Vagina (tissue), 2 donors: ENCODE measurements at regions not wholly inside any gene's neighbourhood (a gene's known extent, or its start where the extent isn't known, plus 50 kb on each side); places are given as distances from the start of the nearest gene placed in this dataset.
A peak's percentile ranks its signal among the peaks of the same experiment; 100 is the strongest.

Experiments
- DNase-seq, 2 donors: peaks; one replicate each; pipeline ENCODE4 v3.0.0-alpha.2; 2017; ENCODE audit errors: extremely low spot score in 2 of 2
- H3K27ac ChIP-seq: fragments of 200-600 bp; sonication (generic); one replicate; pipeline ENCODE4 v1.5.1; 2019
- H3K27me3 ChIP-seq: fragments of 200-600 bp; sonication (generic); one replicate; pipeline ENCODE4 v1.5.1; 2019
- H3K36me3 ChIP-seq, 2 donors: fragments of 200-600 bp; sonication (generic); one replicate each; pipeline ENCODE4 v1.5.1; 2017 to 2019
- H3K4me1 ChIP-seq: fragments of 200-600 bp; sonication (generic); one replicate; pipeline ENCODE4 v1.5.1; 2019
- H3K4me3 ChIP-seq, 2 donors: fragments of 200-600 bp; sonication (generic); 1 replicate in 1 of 2; 2 replicates in 1 of 2; pipeline ENCODE4 v1.5.1; 2016 to 2019
- H3K9me3 ChIP-seq: fragments of 200-600 bp; sonication (generic); one replicate; pipeline ENCODE4 v1.5.1; 2019
- POLR2A ChIP-seq, 2 donors: fragments of 450-650 bp; IDR thresholded peaks; one replicate each; pipeline ENCODE4 v1.6.1; 2017; ENCODE audit warnings: antibody characterized with exemption in 2 of 2, mild to moderate bottlenecking in 2 of 2, moderate library complexity in 2 of 2
- POLR2AphosphoS5 ChIP-seq, 2 donors: sonication (generic); formaldehyde crosslinking; IDR thresholded peaks; one replicate each; pipeline ENCODE4 v1.9.0; 2017; ENCODE audit warnings: antibody characterized with exemption in 2 of 2, mild to moderate bottlenecking in 2 of 2, low read depth in 1 of 2; ENCODE audit not compliant: insufficient read depth in 1 of 2
- intact Hi-C: fragments of 100-400 bp; cut with DNase I; formaldehyde crosslinking; loops from one replicate; pipeline ENCODE4 v1.15.1; 2023
- TF ChIP-seq, protein P1 (sequence below), 3 experiments: fragments of 450-650 bp in 2 of 3; fragments of 200-600 bp in 1 of 3; sonication (generic) in 1 of 3; IDR thresholded peaks; one replicate each; pipeline ENCODE4 v1.5.1; 2017 to 2019; ENCODE audit warnings: antibody characterized with exemption in 3 of 3, mild to moderate bottlenecking in 2 of 3, moderate library complexity in 2 of 3

DNA sequence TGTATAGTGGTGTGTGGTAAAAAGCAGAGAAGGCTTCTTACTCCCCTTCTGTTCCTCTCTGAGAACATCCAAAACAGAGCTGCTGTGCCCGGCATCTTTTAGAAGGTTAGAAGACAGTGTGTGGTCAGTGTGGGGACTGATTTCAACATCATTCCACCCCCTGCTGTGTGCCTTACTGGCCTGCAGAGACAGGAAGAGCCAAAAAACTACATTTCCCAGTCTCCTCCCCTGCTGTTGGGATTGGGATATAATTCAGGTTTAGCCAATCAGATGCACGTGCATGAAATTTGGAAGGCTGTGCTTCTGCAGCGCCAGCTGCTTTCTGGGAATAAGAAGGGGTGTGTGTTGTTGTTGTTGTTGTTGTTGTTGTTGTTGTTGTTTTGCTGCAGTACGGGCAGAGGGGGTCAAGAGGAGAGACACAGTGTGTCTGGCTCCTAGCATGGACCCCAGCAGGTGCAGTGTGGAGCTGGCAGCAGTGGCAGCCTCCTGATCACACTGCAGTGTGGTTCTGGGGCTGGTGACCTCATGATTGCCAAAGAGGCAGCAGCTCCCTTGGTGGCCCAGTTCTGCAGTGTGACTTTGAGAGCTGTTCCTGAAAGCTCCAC, 74.7 kb downstream of the MRPL14 start:
- TF ChIP-seq, protein P1, sequence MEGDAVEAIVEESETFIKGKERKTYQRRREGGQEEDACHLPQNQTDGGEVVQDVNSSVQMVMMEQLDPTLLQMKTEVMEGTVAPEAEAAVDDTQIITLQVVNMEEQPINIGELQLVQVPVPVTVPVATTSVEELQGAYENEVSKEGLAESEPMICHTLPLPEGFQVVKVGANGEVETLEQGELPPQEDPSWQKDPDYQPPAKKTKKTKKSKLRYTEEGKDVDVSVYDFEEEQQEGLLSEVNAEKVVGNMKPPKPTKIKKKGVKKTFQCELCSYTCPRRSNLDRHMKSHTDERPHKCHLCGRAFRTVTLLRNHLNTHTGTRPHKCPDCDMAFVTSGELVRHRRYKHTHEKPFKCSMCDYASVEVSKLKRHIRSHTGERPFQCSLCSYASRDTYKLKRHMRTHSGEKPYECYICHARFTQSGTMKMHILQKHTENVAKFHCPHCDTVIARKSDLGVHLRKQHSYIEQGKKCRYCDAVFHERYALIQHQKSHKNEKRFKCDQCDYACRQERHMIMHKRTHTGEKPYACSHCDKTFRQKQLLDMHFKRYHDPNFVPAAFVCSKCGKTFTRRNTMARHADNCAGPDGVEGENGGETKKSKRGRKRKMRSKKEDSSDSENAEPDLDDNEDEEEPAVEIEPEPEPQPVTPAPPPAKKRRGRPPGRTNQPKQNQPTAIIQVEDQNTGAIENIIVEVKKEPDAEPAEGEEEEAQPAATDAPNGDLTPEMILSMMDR (IDR thresholded peaks at IDR 0.05): peak in 1 of 3 experiments; percentile 10
- TF ChIP-seq POLR2A (IDR thresholded peaks at IDR 0.05): no peak
- H3K27me3 ChIP-seq: no peaks in the 10 kb centered on the region
- no peaks in the 10 kb centered on the region for H3K36me3 ChIP-seq
- no peak for DNase-seq
- peak overlapping the region; percentile 79 for H3K27ac ChIP-seq
- no peak overlapping the region for H3K4me3 ChIP-seq
- intact Hi-C loops: no loop called here
- no peaks in the 10 kb centered on the region for H3K9me3 ChIP-seq
- H3K4me1 ChIP-seq: peaks cover 69% of the 10 kb centered on the region

DNA sequence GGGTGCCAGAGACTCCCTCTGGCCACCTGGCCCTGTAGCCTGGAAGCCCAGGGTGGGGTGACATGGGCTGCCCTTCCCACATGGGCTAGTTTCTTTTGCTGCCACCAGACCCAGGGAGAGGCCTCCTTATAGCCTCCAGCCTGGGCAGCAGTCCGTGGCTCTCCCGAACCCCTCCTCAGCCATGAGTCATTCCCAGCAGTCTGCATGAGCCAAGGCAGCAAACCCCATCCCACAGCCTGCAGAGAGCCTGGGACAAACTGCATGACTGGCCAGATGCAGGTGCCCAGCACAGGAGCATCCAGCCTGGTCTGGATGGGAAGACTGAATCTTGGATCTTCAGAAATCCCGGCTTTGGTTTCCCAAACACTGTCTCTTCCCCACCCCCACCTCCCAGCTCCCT, 75.7 kb downstream of the MRPL14 start:
- H3K36me3 ChIP-seq: no peaks in the 10 kb centered on the region
- peaks cover 69% of the 10 kb centered on the region for H3K4me1 ChIP-seq
- intact Hi-C loops: no loop called here
- DNase-seq: no peak
- no peaks in the 10 kb centered on the region for H3K9me3 ChIP-seq
- H3K4me3 ChIP-seq: no peak overlapping the region
- TF ChIP-seq POLR2A (IDR thresholded peaks at IDR 0.05) (no peak), POLR2AphosphoS5 (IDR thresholded peaks at IDR 0.05; ENCODE audit: insufficient read depth in 1 of 2, low read depth in 1 of 2) (no peak)
- TF ChIP-seq, protein P1 (IDR thresholded peaks at IDR 0.05): no peak
- H3K27me3 ChIP-seq: no peaks in the 10 kb centered on the region
- H3K27ac ChIP-seq: peak overlapping the region; percentile 79

DNA sequence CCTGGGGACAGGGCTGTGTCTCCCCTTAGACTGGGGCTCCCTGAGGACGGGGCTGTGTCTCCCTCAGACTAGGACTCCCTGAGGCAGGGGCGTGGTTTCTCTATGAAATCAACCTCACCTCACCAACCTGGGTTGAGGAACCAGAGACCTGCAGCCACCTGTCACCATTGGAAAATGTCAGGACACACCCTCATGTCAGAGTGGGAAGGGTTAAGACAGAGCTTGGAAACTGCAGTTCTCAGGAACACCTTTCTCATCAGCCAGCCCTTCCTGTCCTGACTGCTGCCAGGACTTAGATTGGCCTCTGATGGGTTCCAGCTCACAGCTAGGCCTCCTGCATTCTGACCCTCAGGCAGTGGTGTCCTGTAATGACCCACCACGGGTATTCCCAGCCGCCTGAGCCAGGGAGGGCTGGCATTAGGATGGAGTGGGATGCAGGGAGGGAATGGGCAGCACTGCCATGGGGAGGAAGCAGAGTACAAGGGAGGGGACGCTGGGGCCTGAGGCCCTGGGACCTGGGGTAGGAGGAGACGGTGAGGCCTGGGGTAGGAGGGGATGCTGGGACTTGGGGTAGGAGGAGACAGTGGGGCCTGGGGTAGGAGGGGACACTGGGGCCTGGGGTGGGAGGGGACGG, 76.3 kb downstream of the MRPL14 start:
- Histone ChIP-seq H3K9me3 (no peaks in the 10 kb centered on the region), H3K27me3 (no peaks in the 10 kb centered on the region), H3K36me3 (no peaks in the 10 kb centered on the region), H3K4me3 (no peak overlapping the region), H3K27ac (peak overlapping the region; percentile 79), H3K4me1 (peaks cover 69% of the 10 kb centered on the region)
- intact Hi-C loops: no loop called here
- no peak for TF ChIP-seq POLR2A (IDR thresholded peaks at IDR 0.05)
- TF ChIP-seq POLR2AphosphoS5 (IDR thresholded peaks at IDR 0.05; ENCODE audit: insufficient read depth in 1 of 2, low read depth in 1 of 2): no peak
- TF ChIP-seq, protein P1 (IDR thresholded peaks at IDR 0.05): no peak
- no peak for DNase-seq

DNA sequence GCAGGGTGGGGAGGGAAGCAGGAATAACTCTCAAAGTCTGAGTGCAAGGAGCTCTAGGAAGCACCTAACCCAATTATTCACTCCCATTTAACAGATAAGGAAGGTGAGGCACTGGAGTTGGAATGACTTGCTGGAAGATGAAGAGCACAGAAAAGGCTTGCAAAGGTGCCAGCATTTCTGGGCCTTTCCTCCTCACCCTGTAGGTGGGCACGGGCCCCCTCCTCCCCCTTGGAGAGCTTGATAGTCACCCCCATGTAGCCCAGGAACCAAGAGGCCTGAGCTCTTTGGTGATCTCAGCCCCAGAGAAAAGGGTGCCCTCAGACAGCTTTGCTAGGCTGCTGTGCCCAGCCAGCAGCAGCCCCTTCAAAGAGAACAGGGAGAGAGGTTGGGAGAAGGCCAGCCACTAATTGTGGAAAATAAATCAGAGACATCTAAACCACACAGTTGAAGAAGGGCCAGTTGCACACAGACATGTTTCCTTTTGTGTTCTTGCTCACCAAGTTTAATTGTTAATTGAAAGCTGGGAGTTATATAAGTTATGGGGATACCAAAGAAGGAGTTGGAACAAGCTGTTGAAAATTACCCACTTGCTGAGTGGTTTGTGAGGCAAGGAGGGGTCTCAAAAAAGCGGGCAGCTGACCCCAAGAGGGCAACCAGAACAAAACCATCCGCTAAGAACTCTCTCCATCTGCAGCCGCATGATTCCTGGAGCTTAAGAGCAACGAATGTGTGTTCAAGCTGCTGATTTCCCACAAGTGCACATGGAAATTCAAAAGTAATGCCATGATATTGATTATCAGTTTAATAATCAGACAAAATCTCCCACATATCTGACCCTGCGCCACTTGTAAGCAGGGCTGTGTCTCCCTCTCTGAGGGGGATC, 77.0 kb downstream of the MRPL14 start:
- DNase-seq: no peak
- Histone ChIP-seq H3K9me3 (no peaks in the 10 kb centered on the region), H3K27me3 (no peaks in the 10 kb centered on the region), H3K36me3 (no peaks in the 10 kb centered on the region), H3K27ac (peak overlapping the region; percentile 79), H3K4me1 (peaks cover 69% of the 10 kb centered on the region), H3K4me3 (no peak overlapping the region)
- no peak for TF ChIP-seq POLR2AphosphoS5 (IDR thresholded peaks at IDR 0.05; ENCODE audit: insufficient read depth in 1 of 2, low read depth in 1 of 2)
- intact Hi-C loops: no loop called here

DNA sequence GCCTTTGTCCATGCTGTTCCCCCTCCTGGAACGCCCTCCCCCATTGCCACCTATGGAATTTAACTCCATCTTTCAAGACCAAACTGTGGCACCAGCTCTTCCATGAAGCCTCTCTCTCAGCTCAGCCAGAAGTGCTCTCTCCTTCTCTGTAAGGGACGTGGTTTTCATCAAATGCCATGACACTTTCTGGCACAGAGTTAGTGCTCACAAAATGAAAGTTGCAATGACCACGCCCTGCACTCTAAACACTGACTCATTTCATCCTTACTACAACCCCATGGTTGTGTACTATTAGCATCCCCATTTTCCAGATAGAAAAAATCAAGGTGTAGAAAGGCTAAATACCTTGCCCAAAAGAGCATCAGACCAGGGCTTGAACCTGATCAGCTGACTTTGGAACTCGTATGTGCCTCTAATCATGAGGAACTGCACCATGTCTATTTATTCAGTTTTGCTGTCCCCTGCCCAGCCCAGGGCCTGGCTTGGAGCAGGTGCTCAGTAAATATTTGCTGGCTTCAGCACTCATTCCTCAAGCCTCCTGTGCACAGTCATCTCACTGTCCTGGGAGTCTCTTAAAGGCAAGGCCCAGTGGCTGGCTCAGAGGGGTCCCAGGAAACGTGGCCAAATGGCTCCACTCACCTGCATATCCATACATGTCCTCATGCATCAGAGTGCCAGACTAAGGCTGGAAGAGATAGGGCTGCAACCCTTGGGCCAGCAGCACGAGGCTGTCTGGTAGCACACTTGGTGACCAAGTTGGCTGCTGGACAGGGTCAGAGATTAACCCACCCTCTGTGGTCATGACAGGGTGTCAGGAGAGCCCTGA, 77.9 kb downstream of the MRPL14 start:
- DNase-seq: no peak
- TF ChIP-seq POLR2A (IDR thresholded peaks at IDR 0.05): no peak
- TF ChIP-seq POLR2AphosphoS5 (IDR thresholded peaks at IDR 0.05; ENCODE audit: insufficient read depth in 1 of 2, low read depth in 1 of 2): peak in 1 of 2 donors; percentile 71
- no peaks in the 10 kb centered on the region for H3K36me3 ChIP-seq
- H3K4me3 ChIP-seq: no peak overlapping the region
- intact Hi-C loops: no loop called here
- H3K9me3 ChIP-seq: no peaks in the 10 kb centered on the region
- peak overlapping the region; percentile 79 for H3K27ac ChIP-seq
- no peaks in the 10 kb centered on the region for H3K27me3 ChIP-seq
- peaks cover 61% of the 10 kb centered on the region for H3K4me1 ChIP-seq
